Stimulated activated CD4-positive, alpha-beta T cell treated with anti-CD3 and anti-CD28 coated beads, TNF-alpha, amount 100 ng/mL, for 24 hours (primary cell): ENCODE measurements at regions not wholly inside any gene's neighbourhood (a gene's known extent, or its start where the extent isn't known, plus 50 kb on each side); places are given as distances from the start of the nearest gene placed in this dataset.

Experiments used
- DNase-seq, 3 experiments: peaks; one replicate each; pipeline ENCODE4 v3.0.0-alpha.2; 2020; ENCODE audit warnings: low read depth in 3 of 3

GRCh38 chr4:178556796-178557195, 1114.6 kb upstream of the AGA start:
- DNase-seq: no peak

- no peak for DNase-seq
Observed at GRCh38 chr4:178577933-178578332, 1135.7 kb upstream of the AGA start.

- DNase-seq: no peak
Observed at GRCh38 chr4:178595500-178596138, 1153.4 kb upstream of the AGA start.

GRCh38 chr4:178598672-178599071, 1156.4 kb upstream of the AGA start:
- DNase-seq: no peak

GRCh38 chr4:178599521-178599920, 1157.3 kb upstream of the AGA start:
- DNase-seq: no peak

- DNase-seq: no peak
Observed at GRCh38 chr4:178602833-178603232, 1160.6 kb upstream of the AGA start.

GRCh38 chr4:178611062-178611461, 1168.8 kb upstream of the AGA start:
- DNase-seq: no peak

- no peak for DNase-seq
Observed at GRCh38 chr4:178612733-178613132, 1170.5 kb upstream of the AGA start.

- no peak for DNase-seq
Observed at GRCh38 chr4:178632415-178632814, 1190.2 kb upstream of the AGA start.

- DNase-seq: no peak
Observed at GRCh38 chr4:178633263-178633662, 1191.0 kb upstream of the AGA start.

GRCh38 chr4:178664621-178665020, 1222.4 kb upstream of the AGA start:
- no peak for DNase-seq

- DNase-seq: no peak
Observed at GRCh38 chr4:178665916-178666315, 1223.7 kb upstream of the AGA start.

GRCh38 chr4:178671766-178672165, 1229.5 kb upstream of the AGA start:
- DNase-seq: no peak

GRCh38 chr4:178672512-178672911, 1230.3 kb upstream of the AGA start:
- DNase-seq: no peak

GRCh38 chr4:178681871-178682270, 1239.6 kb upstream of the AGA start:
- DNase-seq: no peak

GRCh38 chr4:178689926-178690325, 1247.7 kb upstream of the AGA start:
- no peak for DNase-seq

GRCh38 chr4:178693816-178694215, 1251.6 kb upstream of the AGA start:
- DNase-seq: no peak

- no peak for DNase-seq
Observed at GRCh38 chr4:178696515-178696914, 1254.3 kb upstream of the AGA start.

GRCh38 chr4:178712486-178712885, 1270.2 kb upstream of the AGA start:
- no peak for DNase-seq

GRCh38 chr4:178738026-178738425, 1295.8 kb upstream of the AGA start:
- no peak for DNase-seq

GRCh38 chr4:178745203-178745602, 1303.0 kb upstream of the AGA start:
- no peak for DNase-seq

GRCh38 chr4:178752954-178753525, 1310.8 kb upstream of the AGA start:
- no peak for DNase-seq

GRCh38 chr4:178778496-178778895, 1336.3 kb upstream of the AGA start:
- DNase-seq: no peak

GRCh38 chr4:178781779-178782178, 1339.5 kb upstream of the AGA start:
- no peak for DNase-seq
